Chondrocyte (in vitro differentiated cells): ENCODE measurements at regions not wholly inside any gene's neighbourhood (a gene's known extent, or its start where the extent isn't known, plus 50 kb on each side); places are given as distances from the start of the nearest gene placed in this dataset.

Experiments
- DNase-seq: peaks from one replicate; pipeline ENCODE4 v3.0.0; 2021; ENCODE audit warnings: mixed read lengths, low spot score
- H3K27ac Mint-ChIP-seq: one replicate; pipeline ENCODE4 v1.8.0; 2021; ENCODE audit warnings: mild to moderate bottlenecking, moderate library complexity, mixed read lengths; ENCODE audit not compliant: unreplicated experiment
- H3K27me3 Mint-ChIP-seq: 2 replicates; pipeline ENCODE4 v1.8.0; 2021; ENCODE audit warnings: low read depth, mixed read lengths
- H3K36me3 Mint-ChIP-seq: 2 replicates; pipeline ENCODE4 v1.8.0; 2021; ENCODE audit warnings: low read depth, mixed read lengths
- H3K4me1 Mint-ChIP-seq: 2 replicates; pipeline ENCODE4 v1.8.0; 2021; ENCODE audit warnings: low read depth, mild to moderate bottlenecking, mixed read lengths
- H3K4me3 Mint-ChIP-seq: one replicate; pipeline ENCODE4 v1.8.0; 2021; ENCODE audit warnings: mild to moderate bottlenecking, moderate library complexity, mixed read lengths; ENCODE audit not compliant: unreplicated experiment
- H3K9me3 Mint-ChIP-seq: 2 replicates; pipeline ENCODE4 v1.8.0; 2021; ENCODE audit warnings: low read depth, mixed read lengths
- TF ChIP-seq, protein P1 (sequence below): fragments of 200-600 bp; sonication (generic); IDR thresholded peaks from 2 replicates; pipeline ENCODE4 v1.5.0; 2021; ENCODE audit warnings: antibody characterized with exemption, mild to moderate bottlenecking, moderate library complexity

DNA sequence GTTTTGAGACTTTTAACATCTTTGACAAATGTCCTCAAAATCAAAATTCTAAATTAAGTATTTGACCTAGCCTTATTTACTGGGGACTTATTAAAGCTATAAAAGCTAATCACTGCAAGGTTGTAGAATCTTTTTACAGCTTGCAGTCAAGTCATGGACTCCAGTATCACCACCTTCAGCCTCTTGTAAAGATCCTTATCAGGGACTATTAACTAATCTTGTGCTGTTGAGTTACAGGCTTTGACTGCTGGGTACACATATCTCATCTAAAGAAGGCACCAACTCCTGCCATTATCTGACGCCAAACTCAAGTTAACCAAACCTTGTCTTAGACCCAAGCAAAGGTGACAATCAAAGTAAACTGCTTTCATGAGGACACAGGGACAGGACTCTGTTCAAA lies 621.0 kb upstream of the IGFBP3 start:
- DNase-seq = no peak
- Mint-ChIP-seq H3K36me3 (no peaks in the 10 kb centered on the region), H3K27ac (no peak overlapping the region), H3K9me3 (no peaks in the 10 kb centered on the region), H3K4me3 (no peak overlapping the region), H3K27me3 (no peaks in the 10 kb centered on the region), H3K4me1 (peaks cover 22% of the 10 kb centered on the region)
- TF ChIP-seq, protein P1, sequence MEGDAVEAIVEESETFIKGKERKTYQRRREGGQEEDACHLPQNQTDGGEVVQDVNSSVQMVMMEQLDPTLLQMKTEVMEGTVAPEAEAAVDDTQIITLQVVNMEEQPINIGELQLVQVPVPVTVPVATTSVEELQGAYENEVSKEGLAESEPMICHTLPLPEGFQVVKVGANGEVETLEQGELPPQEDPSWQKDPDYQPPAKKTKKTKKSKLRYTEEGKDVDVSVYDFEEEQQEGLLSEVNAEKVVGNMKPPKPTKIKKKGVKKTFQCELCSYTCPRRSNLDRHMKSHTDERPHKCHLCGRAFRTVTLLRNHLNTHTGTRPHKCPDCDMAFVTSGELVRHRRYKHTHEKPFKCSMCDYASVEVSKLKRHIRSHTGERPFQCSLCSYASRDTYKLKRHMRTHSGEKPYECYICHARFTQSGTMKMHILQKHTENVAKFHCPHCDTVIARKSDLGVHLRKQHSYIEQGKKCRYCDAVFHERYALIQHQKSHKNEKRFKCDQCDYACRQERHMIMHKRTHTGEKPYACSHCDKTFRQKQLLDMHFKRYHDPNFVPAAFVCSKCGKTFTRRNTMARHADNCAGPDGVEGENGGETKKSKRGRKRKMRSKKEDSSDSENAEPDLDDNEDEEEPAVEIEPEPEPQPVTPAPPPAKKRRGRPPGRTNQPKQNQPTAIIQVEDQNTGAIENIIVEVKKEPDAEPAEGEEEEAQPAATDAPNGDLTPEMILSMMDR = no peak

DNA sequence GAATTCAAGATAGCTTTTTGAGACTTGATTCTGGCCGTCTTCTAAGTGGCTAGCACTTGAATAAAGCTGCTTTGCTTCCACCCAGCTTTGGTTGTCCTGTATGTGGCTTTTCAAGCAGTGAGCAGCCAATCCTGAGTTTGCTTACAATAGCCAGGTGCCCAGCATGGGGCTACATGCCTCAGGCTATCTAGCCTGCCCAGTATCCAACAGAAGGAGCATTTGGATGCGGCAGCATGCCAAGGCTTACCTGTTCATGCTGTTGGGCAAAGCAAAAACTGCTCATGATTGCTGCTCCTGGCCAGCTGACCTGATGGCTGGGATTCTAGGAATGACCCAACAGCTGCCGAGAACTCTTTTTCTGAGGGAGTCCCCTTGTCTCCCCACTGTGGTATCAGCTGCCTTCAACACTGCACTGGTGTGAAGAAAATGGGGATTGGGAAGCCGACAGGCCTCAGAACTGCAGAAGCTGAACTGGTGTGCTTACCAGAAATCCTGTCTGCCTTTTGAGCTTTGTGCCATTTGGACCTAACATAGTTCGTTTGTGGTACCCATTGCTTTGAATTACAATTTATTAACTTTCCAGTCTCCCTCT lies 618.9 kb upstream of the IGFBP3 start:
- Mint-ChIP-seq H3K36me3 (no peaks in the 10 kb centered on the region), H3K27ac (no peak overlapping the region), H3K27me3 (no peaks in the 10 kb centered on the region), H3K4me1 (peaks cover 30% of the 10 kb centered on the region), H3K4me3 (no peak overlapping the region), H3K9me3 (no peaks in the 10 kb centered on the region)
- no peak for DNase-seq
- TF ChIP-seq, protein P1 = no peak

DNA sequence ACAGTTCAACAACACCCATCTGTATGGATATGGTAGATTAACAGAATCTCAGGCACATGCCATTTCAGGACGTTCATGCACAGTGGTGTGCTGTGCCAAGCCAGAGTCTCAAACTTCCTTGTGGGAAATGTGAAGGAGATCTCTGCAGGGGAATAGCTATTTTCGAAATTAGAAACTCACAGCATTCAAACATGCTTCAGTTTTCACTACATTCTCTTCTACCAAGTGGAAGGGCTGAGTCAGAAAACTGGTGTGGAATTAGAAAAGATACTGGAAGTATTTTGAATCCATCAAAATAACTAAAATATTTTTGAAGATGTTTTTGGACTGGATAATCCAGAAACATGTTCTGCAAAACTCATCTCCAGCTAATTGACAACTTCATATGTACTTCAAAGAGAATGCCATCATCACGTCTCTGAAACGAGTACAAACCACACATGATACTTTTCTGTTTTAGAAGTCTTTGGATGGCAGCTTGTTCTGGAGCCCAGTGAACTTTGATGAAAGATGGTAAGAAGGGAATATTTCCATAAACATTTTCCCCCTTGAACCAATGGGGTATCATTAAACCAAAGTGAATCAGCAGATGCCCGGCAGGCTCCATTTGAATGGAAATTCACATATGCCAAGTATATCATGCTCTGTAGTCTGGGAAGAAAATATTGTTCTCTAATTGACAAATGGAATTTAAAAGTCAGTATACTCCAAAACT lies 616.3 kb upstream of the IGFBP3 start:
- Mint-ChIP-seq H3K36me3 (no peaks in the 10 kb centered on the region), H3K27ac (peak overlapping the region; percentile 18), H3K4me3 (no peak overlapping the region), H3K9me3 (no peaks in the 10 kb centered on the region), H3K27me3 (no peaks in the 10 kb centered on the region), H3K4me1 (peaks cover 38% of the 10 kb centered on the region)
- DNase-seq = no peak
- TF ChIP-seq, protein P1 = no peak

DNA sequence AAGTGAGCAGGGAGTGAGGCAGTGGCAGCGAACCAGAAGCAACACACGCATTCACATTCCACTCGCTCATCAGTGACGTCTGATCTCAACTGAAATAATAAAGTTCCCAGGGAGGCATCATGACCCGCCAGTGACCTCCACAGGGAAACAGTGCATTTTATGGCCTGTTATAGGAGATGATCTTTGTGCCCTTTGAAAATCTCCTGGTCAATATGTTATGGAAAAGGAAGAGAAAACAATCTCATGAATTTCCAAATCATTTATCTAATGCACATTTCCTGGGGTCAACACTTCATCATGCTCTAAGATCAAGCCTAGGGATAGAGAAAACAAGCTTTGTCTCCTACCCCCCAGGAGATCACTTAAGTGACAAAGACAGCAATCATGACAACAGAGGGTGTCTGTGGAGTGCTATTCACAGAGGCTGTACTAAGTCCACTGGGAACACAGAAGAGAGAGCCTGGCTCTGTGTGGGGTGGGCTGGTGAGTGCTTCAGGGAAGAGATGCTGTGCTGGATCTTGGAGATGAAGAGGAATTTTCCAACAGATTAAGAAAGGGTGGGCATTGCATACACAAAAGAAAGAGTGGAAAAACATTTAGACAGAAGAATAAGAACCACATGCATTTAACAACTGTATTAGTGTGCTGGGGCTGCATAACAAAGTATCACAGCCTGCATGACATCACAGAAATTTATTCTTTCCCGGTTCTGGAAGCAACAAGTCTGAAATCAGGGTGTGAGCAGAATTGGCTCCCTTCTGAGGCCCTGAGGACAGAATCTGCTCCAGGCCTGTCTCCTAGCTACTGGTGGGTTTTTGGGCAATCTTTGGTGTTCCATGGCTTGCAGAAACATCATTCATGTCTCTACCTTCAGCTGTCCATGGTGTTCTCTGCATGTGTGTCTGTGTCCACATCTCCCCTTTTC lies 613.9 kb upstream of the IGFBP3 start:
- Mint-ChIP-seq H3K36me3 (no peaks in the 10 kb centered on the region), H3K4me1 (peaks cover 43% of the 10 kb centered on the region), H3K27ac (peak overlapping the region; percentile 75), H3K27me3 (no peaks in the 10 kb centered on the region), H3K9me3 (peaks cover 4% of the 10 kb centered on the region), H3K4me3 (no peak overlapping the region)
- DNase-seq = no peak
- TF ChIP-seq, protein P1 = no peak

DNA sequence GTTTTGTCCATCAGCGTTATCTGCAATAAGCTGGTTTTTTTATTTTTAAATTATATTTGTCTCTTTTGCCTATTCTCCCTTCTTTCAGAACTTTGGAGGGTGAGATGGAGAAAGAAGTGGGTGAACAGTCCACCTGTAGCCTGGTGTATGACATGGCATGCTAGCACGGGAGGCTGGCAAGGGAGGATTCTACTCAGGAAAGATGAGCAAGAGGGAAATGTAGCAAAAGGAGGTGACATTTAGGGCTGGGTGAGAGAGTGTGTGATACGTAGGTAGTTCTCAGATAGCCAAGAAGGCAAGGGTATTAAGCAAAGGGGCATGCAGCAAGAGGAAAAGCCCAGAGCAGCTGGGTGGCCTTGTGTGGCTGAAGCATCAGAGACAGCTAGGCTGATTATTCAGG lies 612.9 kb upstream of the IGFBP3 start:
- TF ChIP-seq, protein P1 = no peak
- DNase-seq = no peak
- H3K27me3 Mint-ChIP-seq = no peaks in the 10 kb centered on the region
- peaks cover 43% of the 10 kb centered on the region for H3K4me1 Mint-ChIP-seq
- no peak overlapping the region for H3K4me3 Mint-ChIP-seq
- no peak overlapping the region for H3K27ac Mint-ChIP-seq
- H3K36me3 Mint-ChIP-seq = no peaks in the 10 kb centered on the region
- peaks cover 4% of the 10 kb centered on the region for H3K9me3 Mint-ChIP-seq
